HG02588 (cell line): ENCODE measurements at regions not wholly inside any gene's neighbourhood (a gene's known extent, or its start where the extent isn't known, plus 50 kb on each side); places are given as distances from the start of the nearest gene placed in this dataset.

Source experiments
- ATAC-seq: cut with Tn5 transposase; IDR thresholded peaks from one replicate; pipeline ENCODE4 v1.9.1; 2021; ENCODE audit warnings: mild to moderate bottlenecking, moderate library complexity; ENCODE audit not compliant: unreplicated experiment

DNA sequence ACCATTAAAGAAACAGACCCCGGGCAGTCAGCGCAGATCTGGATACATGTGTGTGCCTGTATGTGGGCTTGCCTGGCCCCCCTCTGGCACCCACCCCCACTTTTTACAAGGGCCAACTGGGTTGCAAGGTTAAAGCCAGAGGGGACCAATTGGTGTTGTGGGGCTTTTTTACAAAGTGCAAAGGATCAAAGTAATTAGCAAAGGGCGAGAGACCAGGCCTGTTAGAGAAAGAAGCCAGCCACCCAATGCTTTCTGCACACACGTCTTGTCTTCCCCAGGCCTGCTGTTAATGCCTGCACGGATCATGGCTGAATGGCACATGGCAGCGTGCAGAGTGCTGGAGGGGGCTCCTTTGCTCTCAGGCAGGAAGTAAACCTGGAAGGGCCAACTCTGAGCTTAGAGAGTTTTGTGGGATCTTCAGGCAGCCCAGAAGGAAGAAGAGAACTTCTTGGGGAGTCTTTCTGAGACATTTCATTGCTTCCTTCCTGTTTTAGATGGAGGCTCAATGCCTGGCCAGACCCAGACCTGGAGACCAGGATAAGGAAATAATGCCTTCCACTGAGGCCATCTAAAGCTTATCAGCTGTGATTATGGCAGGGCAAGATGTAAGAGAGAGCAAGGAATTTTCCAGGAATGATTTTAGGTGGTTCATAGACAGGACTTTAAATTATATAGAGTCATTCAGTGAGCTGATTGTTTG lies 523.4 kb upstream of the TBX3 start:
- no peak for ATAC-seq

DNA sequence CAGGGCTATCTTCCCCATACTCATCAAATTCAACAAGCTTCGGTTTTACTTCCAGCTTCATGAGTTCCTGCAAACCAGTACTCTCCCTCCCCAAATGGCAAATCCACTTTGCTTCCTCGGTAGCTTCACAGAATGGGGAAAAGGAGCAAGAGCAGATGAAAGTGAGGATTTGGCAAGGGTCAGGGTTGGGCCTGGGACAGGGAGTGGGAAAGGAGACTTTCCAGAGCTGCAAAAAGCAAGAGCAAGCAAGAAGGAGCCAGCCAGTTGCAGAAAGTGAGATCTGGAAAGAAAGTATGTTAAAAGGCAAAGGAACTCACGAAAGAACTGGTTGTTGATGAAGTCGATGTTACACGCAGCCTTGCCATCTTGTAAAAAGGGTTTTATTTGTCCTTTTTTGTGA lies 522.8 kb upstream of the TBX3 start:
- no peak for ATAC-seq

DNA sequence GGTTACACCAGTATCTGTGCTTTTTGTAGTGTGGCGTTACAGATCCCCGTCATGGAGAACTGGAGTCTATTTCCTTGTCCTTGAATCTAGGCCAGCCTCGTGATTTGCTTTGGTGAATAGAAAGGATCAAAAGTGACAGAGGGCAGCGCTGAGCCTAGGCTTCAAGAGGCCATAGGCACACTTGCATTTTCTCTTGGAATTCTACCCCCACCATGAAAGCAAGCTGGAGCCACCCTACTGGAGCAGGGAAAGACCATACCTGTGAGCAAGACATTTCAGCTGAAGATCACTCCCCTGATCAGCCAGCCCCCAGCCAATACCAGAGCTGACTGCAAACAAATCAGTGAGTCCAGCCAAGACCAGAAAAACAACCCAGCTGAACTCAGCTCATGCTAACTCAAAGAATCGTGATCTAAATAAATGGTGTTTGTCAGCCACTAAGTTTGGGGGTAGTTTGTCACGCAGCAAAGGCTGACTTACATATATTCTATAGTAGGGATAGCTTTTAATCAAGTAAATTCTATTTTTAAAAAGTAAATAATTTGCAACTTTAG lies 521.9 kb upstream of the TBX3 start:
- ATAC-seq, result no peak

DNA sequence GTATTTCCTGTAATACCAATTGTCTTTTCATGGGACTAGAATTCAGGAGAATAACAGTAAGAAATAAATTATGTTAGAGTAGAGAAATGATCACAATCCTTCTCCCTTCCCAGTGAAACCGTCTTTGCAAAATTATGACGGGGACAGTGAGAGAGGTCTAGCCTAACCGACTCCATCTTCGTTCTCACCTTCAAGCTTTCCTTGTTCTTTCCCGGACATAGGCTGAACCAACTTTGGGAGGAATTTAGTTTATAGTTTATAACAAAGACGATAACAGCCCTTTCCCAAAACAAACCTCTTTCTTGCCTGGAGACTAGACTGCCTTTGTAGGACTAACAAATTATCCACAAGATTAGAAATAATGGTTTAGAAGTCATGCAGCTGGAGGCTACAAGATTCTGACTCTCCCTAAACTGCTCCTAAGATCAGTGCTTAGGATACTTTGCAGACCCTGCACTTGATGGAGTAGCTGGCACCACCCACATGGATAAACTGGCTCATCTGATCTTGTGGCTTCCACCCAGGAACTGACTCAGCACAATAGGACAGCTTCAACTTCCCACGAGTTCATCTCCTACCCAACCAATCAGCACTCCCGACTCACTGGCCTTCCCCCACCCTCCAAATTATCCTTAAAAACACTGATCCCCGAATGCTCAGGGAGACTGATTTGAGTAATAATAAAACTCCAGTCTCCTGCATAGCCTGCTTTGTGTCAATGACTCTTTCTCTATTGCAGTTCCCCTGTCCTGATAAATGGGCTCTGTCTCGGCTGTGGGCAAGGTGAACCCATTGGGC lies 521.2 kb upstream of the TBX3 start:
- ATAC-seq, result no peak

DNA sequence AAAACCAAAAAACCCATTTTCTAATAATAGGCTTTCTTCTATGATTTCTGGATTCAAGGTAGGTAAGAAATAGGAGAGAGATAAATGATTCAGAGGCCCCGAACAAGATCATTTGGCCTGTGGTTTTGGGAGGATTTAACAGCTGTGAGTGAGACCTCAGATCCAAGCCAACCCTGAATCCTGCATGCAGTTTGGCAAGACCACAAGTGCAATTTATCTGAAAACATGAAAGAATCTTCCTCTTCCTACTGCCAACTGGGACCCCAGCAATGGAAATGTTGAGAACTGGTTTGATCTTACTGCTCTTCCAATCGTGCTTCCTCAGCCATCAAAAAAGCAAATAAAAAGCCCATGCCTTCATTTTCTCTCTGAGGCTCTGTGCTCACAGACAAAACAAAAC lies 519.7 kb upstream of the TBX3 start:
- ATAC-seq, result no peak

DNA sequence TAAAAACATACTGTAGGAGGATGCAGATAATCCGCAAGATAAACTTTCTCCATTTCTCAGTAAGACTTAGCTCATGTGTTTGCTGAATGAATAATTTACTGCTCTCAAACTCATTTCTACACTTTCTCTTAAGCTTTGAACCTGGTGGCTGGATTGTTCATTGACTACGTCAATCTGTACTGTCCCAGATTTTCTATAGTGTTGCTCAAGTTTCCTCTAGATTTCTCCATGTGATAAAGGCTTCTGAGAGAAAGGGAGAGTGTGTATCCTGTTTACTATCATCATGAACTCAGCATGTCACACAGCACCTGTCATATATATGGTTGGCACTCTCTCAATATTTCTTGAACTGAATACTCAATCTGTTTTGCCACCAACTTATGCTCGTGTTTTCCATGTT lies 518.0 kb upstream of the TBX3 start:
- no peak for ATAC-seq

DNA sequence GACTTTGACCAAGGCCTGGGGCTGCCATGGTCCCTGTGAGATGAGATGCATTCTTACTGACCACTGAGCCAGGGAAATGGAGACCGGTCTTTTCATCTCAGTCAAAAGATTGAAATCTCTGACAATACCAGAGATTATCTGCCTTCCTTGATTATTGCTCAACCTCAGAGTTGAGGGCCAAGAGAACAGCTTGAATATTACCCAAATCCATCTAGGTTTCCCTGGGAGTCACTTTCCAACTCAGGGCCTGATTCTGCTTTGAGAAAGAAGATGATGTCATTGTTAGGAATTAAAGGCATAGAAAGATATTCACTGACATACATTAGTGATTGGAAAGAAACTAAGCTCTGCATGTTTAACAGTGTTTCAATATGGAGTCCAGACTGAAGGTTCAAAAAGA lies 515.9 kb upstream of the TBX3 start:
- ATAC-seq, result no peak

DNA sequence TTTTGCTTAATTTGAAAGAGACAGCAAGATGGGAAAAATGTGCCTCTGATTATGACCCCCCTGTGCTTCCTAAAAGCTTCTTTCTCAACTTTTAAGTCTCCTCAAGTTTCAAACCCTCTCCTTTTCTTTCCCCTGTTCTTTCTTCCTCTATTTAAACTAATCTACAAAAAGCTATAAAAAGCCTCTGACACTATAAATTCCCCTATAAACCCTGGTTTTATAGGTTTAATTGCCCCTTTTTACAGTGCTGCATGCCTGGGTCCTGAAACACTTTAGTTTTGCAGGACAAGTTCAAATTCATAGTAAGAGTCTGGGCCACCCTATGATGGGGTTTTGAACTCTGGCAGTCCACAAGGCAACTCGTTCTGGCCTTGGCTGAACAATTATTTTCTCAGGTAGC lies 510.9 kb upstream of the TBX3 start:
- ATAC-seq, result no peak

DNA sequence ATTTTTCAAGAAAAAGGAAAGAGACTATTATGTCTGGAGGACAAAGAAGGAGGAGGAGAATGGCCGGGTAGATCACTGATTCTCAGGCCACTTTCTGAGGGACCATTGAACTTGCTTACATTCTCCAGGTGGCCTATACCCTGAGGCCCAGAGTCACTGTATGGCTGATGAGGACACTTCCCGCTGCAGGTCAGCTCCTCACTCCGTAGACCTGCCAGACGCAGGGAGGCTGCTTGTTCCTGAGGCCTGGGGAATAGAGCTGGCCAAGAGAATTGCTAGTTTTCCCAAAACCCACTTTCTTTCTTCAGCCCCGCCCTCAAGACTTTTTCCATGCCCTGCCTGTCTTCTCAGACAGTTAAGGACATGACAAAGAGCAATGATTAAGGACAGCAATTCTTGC lies 510.5 kb upstream of the TBX3 start:
- no peak for ATAC-seq

DNA sequence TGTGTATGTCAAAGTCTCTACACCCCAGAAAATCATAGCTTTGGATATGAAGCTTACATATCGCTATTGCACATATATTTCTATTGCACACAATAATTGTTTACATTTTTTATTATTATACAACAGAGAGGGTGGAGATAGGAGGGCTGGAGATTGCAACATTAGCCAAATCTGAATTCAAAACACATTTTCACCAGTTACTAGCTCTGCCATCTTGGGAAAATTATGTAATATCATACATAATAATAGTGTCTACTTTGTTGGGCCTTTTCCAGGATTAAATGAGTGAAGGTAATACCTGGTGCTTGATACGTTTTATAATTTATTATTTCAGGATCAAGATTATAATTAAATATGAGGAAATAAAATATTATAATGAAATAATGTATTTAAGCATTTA lies 507.4 kb upstream of the TBX3 start:
- ATAC-seq, result no peak

DNA sequence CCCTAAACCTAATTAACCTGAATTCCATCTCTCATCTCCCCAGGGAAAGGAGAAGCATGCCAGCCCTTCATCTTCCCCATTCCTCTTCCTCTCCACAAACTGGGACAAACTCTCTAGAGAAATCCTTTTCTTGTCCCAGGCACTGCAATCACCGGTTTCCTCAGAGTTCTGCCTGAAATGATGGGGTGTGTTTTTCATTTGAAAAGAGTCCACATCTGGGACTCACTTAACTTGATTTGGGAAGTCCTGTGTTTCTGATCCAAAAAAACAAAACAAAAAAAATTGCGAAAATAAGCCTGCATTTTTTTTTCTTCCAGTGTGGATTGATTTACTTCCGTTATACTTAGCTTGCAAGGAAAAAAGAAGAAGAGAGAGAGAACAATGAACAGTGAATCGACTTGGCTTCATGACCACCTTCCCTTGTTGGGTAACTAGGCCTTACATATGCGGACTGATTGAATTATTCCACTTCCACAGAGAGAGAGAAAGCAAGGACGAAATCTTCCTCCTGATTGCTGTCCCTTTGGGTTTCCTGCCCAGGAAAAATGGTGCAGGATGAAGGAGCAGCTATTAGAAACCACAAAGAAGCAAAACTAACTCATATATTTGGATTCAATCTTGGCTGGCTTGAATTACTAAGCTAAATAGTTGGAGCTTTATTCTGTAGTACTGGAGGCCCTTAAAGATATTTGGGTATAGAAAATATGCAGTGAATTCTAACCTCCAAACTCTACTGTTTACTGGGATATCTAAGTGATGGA lies 506.2 kb upstream of the TBX3 start:
- ATAC-seq, result no peak

DNA sequence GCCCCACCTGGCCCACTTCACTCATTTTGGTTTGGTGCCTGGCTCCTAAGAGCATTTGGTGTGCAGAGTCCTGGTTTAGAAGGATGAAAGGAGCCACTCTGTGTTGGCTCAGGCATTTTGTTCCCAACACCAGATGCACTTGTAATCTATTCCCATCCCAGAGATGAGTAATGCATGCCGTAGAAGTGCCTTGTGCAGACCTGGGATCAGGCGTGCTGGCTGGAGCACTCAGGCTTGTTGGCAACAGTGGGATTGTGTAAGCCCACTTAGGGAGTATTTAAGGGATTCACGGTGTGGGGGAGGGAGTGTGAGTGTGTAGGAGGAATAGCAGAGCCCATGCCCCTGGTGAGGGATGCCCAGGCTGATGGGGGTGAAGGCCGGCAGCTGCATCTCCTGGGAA lies 501.5 kb upstream of the TBX3 start:
- no peak for ATAC-seq

DNA sequence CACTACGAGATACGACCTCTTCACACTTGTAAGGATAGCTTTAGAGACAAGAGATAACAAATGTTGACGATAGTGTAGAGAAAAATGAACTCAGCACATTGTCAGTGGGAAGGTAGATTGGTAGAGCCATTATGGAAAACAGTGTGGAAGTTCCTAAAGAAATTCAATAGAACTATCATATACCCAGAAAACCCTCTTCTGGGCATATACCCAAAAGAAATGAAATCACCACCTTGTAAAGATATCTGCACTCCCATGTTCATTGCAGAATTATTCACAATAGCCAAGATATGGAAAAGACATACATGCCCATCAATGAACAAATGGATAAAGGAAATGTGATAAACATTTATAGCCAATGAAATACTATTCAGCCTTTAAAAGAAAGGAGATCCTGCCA lies 499.8 kb upstream of the TBX3 start:
- ATAC-seq, result no peak

DNA sequence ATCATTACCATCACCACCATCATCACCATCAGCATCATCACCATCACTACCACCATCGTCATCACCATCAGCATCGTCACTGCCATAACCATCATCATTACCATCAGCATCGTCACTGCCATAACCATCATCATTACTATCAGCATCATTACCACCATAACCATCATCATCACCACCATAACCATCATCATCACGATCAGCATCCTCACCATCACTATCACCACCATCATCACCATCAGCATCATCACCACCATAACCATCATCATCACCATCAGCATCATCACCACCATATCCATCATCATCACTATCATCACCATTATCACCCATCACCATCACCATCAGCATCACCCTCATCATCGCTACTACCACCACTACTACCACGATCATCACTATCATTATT lies 493.9 kb upstream of the TBX3 start:
- no peak for ATAC-seq

DNA sequence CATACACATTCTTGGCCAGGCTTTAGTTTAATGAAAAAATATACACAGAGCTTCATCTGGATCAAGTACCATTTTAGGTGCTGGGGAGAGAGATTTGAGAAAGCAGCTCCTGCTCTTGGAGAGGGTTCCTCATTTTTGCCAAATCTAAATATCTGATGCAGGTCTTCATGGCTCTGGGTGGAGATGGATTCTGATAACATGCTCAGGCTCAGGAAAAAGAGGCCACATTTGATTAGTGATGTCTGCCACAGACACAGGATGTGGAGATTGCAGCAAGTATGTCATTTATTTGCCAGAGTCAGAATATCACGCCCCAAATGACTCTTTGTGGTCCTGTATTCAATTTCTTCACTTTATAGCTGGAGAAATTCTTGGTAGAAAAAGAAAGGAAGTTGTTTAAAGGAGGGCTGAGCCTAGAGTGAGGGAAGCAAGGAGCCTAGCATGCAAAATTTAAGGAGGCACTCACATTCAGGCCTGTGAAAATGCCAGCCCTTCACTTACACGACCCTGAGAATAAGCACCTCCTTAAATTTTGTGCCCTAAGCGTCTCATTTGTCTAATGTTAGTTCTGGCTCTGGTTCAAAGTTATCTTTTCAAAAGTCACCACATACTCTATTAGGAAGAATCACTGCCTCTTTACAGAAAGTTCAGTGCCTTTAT lies 492.9 kb upstream of the TBX3 start:
- no peak for ATAC-seq

DNA sequence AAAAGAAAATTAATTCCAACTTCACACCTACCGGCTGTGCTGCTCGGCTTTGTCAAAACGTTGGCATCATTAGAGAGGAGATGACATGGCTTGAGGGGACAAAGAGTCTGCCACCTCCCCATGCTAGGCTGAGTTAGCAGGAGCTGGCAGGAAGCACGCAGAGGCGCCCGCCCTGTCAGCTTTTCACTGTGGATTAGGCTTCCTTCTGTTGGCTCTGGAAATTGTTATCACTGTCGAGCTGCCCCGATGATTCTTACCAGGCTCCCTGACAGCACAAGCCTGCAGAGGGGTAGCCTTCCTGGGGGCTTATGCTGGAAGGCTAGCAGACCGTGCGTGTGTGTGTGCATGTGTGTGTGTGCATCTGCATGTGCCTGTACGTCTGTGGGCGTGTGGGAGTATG lies 490.9 kb upstream of the TBX3 start:
- no peak for ATAC-seq

DNA sequence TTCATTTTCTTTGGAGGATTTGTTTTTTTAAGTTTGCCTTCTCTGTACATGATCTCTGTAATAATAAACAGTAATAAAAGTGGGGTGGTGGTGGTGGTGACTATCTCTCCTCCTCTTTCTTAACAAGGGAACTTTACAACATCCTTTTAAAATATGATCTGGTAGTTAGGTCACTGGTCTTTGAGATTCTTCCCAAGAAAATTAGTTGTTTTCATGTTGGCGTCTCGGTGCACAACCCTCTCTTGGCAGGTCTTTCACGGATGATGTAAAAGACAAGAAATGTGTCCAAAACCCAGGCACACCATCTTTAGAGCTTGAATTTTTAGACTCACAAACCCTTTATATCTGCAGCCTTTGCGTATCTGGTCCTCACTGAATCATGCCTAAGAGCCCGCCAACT lies 488.5 kb upstream of the TBX3 start:
- no peak for ATAC-seq

DNA sequence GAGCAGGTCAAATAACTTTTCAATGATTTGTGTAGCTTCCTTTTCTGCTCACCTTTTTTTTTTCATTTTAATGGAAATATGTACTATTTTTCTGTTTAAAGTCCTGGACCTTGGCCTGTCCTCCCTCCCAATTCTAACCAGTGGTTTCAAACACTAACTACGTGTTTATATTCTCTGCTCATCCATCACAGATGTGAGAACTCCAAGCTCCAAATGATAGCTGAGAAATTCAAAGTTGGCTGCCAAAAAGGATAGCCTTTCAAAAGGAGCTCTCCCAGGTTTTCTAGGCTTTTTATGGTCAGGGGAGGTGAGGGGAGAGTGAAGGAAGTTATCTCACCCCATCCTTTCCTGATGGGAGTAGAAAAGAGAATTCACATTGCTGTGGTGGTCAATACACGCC lies 486.0 kb upstream of the TBX3 start:
- no peak for ATAC-seq

DNA sequence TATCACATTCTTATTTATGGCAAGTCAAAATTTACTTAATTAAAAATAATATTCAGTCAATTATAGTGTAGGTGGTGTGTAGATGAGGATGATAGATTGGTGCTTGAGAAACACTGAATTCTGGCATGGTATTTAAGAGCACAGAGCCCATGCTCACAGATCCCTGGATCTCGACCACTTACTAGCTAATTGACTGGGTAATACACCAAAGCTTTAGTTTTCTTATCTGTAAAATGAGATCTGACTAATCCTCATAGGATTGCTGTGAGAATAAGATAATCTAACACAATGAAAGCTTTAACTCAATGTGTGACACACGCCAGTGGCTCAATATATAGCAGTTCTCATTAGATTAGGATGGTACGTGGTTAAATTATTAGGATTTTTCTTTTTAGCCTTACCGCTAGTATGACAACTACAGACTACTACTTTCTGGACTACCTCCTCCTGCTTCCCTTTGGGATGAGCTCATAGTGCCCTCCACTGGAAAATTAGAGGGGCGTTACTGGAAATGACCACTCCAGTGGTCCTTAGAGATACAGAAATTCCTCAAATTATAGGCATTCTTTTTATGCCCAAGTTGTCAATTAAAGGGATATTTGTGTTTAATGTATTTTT lies 482.8 kb upstream of the TBX3 start:
- ATAC-seq, result no peak

DNA sequence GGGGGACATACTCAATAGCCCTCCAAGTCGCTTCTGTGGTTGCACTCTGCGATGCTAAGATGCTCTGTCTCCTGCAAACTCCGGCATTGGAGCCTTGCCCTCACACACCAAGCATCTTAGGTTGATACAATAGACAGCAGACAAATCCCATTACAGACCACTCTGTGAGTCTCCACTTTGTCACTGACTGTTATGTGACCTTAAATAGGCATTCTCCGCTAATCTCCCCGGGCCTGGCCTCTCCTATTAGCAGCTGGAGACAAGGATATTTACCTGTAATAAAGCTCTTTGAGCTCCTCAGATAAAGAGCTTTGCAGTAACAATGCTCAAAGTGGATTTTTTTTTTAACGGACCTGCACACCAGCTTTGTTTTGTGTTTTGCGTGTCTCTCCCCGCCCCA lies 479.7 kb upstream of the TBX3 start:
- ATAC-seq, result no peak
